Activated T-cell treated with anti-CD3 and anti-CD28 coated beads, Interleukin-2, amount 50 U/mL, for 4 hours (primary cell): ENCODE measurements at regions not wholly inside any gene's neighbourhood (a gene's known extent, or its start where the extent isn't known, plus 50 kb on each side); places are given as distances from the start of the nearest gene placed in this dataset.

Source experiments
- ATAC-seq, 2 donors: fragments of 200-7000 bp; cut with Tn5 transposase; one replicate each; pipeline ENCODE4 v1.10.0; 2021
- DNase-seq: peaks from one replicate; pipeline ENCODE4 v3.0.0-alpha.2; 2020
- H3K27me3 Mint-ChIP-seq: one replicate; pipeline ENCODE4 v1.8.0; 2021; ENCODE audit warnings: low read depth, mixed read lengths
- H3K36me3 Mint-ChIP-seq: one replicate; pipeline ENCODE4 v1.8.0; 2022; ENCODE audit warnings: mixed read lengths; ENCODE audit not compliant: insufficient read depth
- H3K4me1 Mint-ChIP-seq: one replicate; pipeline ENCODE4 v1.8.0; 2021; ENCODE audit warnings: low read depth, mixed read lengths
- H3K4me3 Mint-ChIP-seq: one replicate; pipeline ENCODE4 v1.8.0; 2021; ENCODE audit warnings: mild to moderate bottlenecking, moderate library complexity, mixed read lengths
- H3K9me3 Mint-ChIP-seq: one replicate; pipeline ENCODE4 v1.8.0; 2021; ENCODE audit warnings: mixed read lengths

- Mint-ChIP-seq H3K9me3 (no peaks in the 10 kb centered on the region), H3K4me1 (no peaks in the 10 kb centered on the region), H3K36me3 (no peaks in the 10 kb centered on the region), H3K27me3 (no peaks in the 10 kb centered on the region), H3K4me3 (no peak overlapping the region)
- DNase-seq (no peak), ATAC-seq (no peak)
Observed at GRCh38 chr18:37922162-37922561, 356.6 kb upstream of the CELF4 start.

- H3K36me3 Mint-ChIP-seq: no peaks in the 10 kb centered on the region
- DNase-seq: no peak
- H3K27me3 Mint-ChIP-seq: no peaks in the 10 kb centered on the region
- H3K4me1 Mint-ChIP-seq: no peaks in the 10 kb centered on the region
- ATAC-seq: no peak
- H3K4me3 Mint-ChIP-seq: no peak overlapping the region
- H3K9me3 Mint-ChIP-seq: peaks cover 4% of the 10 kb centered on the region
Observed at GRCh38 chr18:37920865-37921264, 355.3 kb upstream of the CELF4 start.

DNA sequence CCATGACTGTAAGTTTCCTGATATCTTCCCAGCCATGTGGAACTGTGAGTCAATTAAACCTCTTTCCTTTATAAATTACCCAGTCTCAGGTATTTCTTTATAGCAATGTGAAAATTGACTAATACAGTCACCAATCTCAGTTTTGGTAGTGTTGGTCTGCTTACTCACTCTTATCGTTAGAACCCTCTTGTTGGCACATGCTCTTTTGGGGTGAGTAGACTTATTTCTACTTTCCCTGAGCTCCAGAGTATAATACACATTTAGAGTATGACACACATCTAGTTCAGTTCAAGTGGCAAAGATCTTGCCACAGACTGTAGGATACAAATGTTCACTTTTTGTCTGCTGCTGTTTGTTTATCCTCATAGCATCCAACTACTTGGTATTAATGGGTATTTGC lies 347.5 kb upstream of the CELF4 start:
- Mint-ChIP-seq H3K9me3 (peaks cover 4% of the 10 kb centered on the region), H3K36me3 (no peaks in the 10 kb centered on the region), H3K4me1 (no peaks in the 10 kb centered on the region), H3K4me3 (no peak overlapping the region), H3K27me3 (no peaks in the 10 kb centered on the region)
- ATAC-seq (no peak), DNase-seq (no peak)

GRCh38 chr18:37902344-37902743 lies 336.7 kb upstream of the CELF4 start:
- H3K4me3 Mint-ChIP-seq: no peak overlapping the region
- H3K36me3 Mint-ChIP-seq: no peaks in the 10 kb centered on the region
- H3K9me3 Mint-ChIP-seq: peaks cover 3% of the 10 kb centered on the region
- no peak for ATAC-seq
- no peak for DNase-seq
- no peaks in the 10 kb centered on the region for H3K27me3 Mint-ChIP-seq
- H3K4me1 Mint-ChIP-seq: no peaks in the 10 kb centered on the region

GRCh38 chr18:37900326-37900725 lies 334.7 kb upstream of the CELF4 start:
- no peaks in the 10 kb centered on the region for H3K9me3 Mint-ChIP-seq
- H3K4me3 Mint-ChIP-seq: no peak overlapping the region
- no peak for ATAC-seq
- no peak for DNase-seq
- H3K36me3 Mint-ChIP-seq: no peaks in the 10 kb centered on the region
- no peaks in the 10 kb centered on the region for H3K4me1 Mint-ChIP-seq
- H3K27me3 Mint-ChIP-seq: no peaks in the 10 kb centered on the region

GRCh38 chr18:37889963-37890362 lies 324.4 kb upstream of the CELF4 start:
- Mint-ChIP-seq H3K9me3 (no peaks in the 10 kb centered on the region), H3K36me3 (no peaks in the 10 kb centered on the region), H3K27me3 (no peaks in the 10 kb centered on the region), H3K4me1 (no peaks in the 10 kb centered on the region), H3K4me3 (no peak overlapping the region)
- ATAC-seq: no peak
- no peak for DNase-seq

- DNase-seq (no peak), ATAC-seq (no peak)
- peaks cover 6% of the 10 kb centered on the region for H3K9me3 Mint-ChIP-seq
- no peak overlapping the region for H3K4me3 Mint-ChIP-seq
- no peaks in the 10 kb centered on the region for H3K36me3 Mint-ChIP-seq
- no peaks in the 10 kb centered on the region for H3K27me3 Mint-ChIP-seq
- H3K4me1 Mint-ChIP-seq: no peaks in the 10 kb centered on the region
Observed at GRCh38 chr18:37874721-37875120, 309.1 kb upstream of the CELF4 start.

- no peaks in the 10 kb centered on the region for H3K36me3 Mint-ChIP-seq
- peaks cover 6% of the 10 kb centered on the region for H3K9me3 Mint-ChIP-seq
- H3K4me3 Mint-ChIP-seq: no peak overlapping the region
- H3K4me1 Mint-ChIP-seq: no peaks in the 10 kb centered on the region
- DNase-seq (no peak), ATAC-seq (no peak)
- H3K27me3 Mint-ChIP-seq: no peaks in the 10 kb centered on the region
Observed at GRCh38 chr18:37873416-37873815, 307.8 kb upstream of the CELF4 start.

GRCh38 chr18:37872562-37872961 lies 307.0 kb upstream of the CELF4 start:
- no peaks in the 10 kb centered on the region for H3K4me1 Mint-ChIP-seq
- no peak for ATAC-seq
- no peak for DNase-seq
- no peaks in the 10 kb centered on the region for H3K27me3 Mint-ChIP-seq
- no peaks in the 10 kb centered on the region for H3K36me3 Mint-ChIP-seq
- H3K9me3 Mint-ChIP-seq: peaks cover 6% of the 10 kb centered on the region
- H3K4me3 Mint-ChIP-seq: no peak overlapping the region

DNA sequence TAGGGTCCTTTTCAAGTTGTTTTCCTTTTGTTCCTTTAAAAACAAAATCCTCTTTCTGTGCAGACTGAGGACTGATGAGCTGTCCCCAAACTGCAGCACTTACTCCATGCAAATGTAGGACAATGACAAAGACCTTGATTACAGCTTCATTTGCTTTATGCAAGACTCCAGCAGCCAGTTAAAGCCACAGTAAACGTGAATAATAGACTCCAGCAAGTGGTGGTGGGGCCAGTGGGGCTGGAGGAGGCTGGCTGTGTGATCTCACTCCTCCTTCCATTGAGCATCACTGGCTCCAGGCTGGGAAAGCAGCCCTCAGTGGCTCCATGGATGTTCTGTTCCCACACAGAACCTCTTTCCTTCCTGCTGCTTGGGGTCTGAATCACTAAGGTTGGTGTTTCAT lies 306.0 kb upstream of the CELF4 start:
- peaks cover 5% of the 10 kb centered on the region for H3K9me3 Mint-ChIP-seq

DNA sequence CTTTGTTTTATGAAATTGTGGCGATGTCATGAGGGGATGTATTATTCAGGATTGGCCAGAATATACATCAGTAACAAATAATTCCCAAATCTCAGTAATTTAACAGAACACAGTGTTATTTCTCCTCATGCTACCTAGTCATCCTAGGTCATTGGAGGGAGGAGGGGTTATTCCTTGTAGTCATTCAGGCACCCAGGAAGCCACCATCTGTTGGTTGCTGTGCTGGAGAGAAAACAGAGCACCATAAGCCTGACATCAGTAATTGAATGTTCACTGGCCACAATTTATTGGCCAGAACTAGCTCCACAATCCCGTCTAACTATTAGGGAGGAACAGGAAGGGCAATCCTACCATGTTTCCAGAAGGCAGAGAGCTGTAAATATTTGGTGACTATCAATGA lies 303.5 kb upstream of the CELF4 start:
- H3K4me3 Mint-ChIP-seq: no peak overlapping the region
- no peaks in the 10 kb centered on the region for H3K4me1 Mint-ChIP-seq
- DNase-seq: no peak
- H3K27me3 Mint-ChIP-seq: no peaks in the 10 kb centered on the region
- ATAC-seq: no peak
- H3K36me3 Mint-ChIP-seq: no peaks in the 10 kb centered on the region
- H3K9me3 Mint-ChIP-seq: no peaks in the 10 kb centered on the region

More for the DNA sequence above, 306.0 kb upstream of the CELF4 start:
- Mint-ChIP-seq H3K36me3 (no peaks in the 10 kb centered on the region), H3K27me3 (no peaks in the 10 kb centered on the region), H3K4me3 (no peak overlapping the region), H3K4me1 (no peaks in the 10 kb centered on the region)
- ATAC-seq (no peak), DNase-seq (no peak)

DNA sequence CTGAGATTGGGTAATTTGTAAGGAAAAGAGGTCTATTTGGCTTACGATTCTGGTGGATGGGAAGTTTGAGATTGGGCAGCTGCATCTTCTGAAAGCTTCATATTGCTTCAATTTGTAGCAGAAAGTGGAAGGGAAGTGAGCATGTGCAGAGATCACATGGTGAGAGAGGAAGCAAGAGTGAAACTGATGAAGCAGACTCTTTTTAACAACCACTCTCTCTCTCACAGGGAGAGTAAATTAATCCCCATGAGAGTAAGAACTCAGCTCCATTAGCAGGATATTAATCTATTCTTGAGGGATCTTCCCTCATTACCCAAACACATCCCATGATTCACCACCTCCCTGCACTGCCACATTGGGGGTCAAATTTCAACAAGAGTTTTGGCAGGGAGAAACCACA lies 298.5 kb upstream of the CELF4 start:
- H3K4me3 Mint-ChIP-seq: no peak overlapping the region
- no peaks in the 10 kb centered on the region for H3K36me3 Mint-ChIP-seq
- H3K4me1 Mint-ChIP-seq: no peaks in the 10 kb centered on the region
- DNase-seq (no peak), ATAC-seq (no peak)
- peaks cover 3% of the 10 kb centered on the region for H3K9me3 Mint-ChIP-seq
- H3K27me3 Mint-ChIP-seq: no peaks in the 10 kb centered on the region

- H3K9me3 Mint-ChIP-seq: peaks cover 6% of the 10 kb centered on the region
- ATAC-seq: no peak
- DNase-seq: no peak
- no peaks in the 10 kb centered on the region for H3K27me3 Mint-ChIP-seq
- no peaks in the 10 kb centered on the region for H3K36me3 Mint-ChIP-seq
- H3K4me1 Mint-ChIP-seq: no peaks in the 10 kb centered on the region
- no peak overlapping the region for H3K4me3 Mint-ChIP-seq
Observed at GRCh38 chr18:37861981-37862380, 296.4 kb upstream of the CELF4 start.

DNA sequence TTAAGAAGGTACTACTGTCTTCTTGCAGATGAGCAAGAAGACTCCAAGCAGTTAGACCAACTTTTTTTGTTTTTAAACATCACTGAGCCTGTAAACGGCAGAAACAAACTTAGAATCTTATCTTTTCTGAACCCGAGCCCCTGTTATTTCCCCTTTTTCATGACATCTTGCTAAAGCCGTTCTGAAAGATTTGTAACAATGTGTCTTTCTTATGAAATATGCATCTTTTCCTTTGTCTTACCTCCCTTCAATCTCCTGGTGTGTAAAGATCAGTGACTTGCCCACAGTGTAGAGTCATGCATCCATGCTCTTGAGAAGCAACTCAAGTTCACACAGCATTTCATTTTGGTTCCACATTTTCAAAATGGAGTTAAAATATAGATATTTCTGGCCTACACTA lies 288.8 kb upstream of the CELF4 start:
- ATAC-seq: no peak
- Mint-ChIP-seq H3K4me1 (no peaks in the 10 kb centered on the region), H3K36me3 (no peaks in the 10 kb centered on the region), H3K27me3 (no peaks in the 10 kb centered on the region), H3K4me3 (no peak overlapping the region), H3K9me3 (peaks cover 12% of the 10 kb centered on the region)
- no peak for DNase-seq

DNA sequence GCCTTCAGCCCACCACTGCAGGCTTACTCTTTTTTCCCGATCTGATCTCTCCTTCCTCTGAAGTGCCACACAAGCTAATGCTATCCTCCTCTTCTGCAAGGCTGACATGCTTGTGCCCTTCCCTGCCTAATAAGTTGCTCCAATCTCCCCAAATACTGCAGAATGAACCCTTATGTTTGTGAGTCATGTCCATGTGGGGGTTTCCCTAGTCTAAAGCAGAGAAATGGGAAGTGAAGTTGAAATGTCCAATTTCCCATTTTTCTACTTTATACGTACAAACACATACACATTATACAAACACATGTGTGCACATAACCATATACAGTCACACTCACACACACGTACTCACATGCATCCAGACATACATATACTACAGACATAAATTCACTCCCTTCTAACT lies 288.1 kb upstream of the CELF4 start:
- Mint-ChIP-seq H3K9me3 (peaks cover 7% of the 10 kb centered on the region), H3K4me1 (no peaks in the 10 kb centered on the region), H3K27me3 (no peaks in the 10 kb centered on the region), H3K4me3 (no peak overlapping the region), H3K36me3 (no peaks in the 10 kb centered on the region)
- ATAC-seq: no peak
- no peak for DNase-seq

DNA sequence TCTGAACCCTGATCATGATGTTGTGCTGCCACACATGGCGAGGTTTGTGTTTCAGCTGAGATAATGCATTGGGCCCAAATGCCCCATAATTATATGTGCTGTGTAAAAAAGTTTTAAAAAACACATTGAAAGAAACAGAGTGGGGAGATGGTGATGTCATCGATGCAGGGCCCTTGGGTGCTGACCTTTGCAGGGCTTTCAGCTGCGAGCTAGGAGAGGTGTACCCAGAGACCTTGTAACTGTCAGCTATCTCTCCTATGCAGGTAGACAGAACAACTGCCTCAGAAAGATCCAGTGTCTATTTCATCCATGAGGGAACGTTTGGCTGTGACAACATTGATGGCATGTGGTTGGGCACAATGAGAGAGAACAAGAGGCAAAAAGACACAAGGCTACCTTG lies 286.9 kb upstream of the CELF4 start:
- no peaks in the 10 kb centered on the region for H3K27me3 Mint-ChIP-seq
- peaks cover 7% of the 10 kb centered on the region for H3K9me3 Mint-ChIP-seq
- no peak for ATAC-seq
- no peak overlapping the region for H3K4me3 Mint-ChIP-seq
- no peak for DNase-seq
- no peaks in the 10 kb centered on the region for H3K36me3 Mint-ChIP-seq
- no peaks in the 10 kb centered on the region for H3K4me1 Mint-ChIP-seq
